Left cardiac atrium (tissue), 4 donors: ENCODE measurements at regions not wholly inside any gene's neighbourhood (a gene's known extent, or its start where the extent isn't known, plus 50 kb on each side); places are given as distances from the start of the nearest gene placed in this dataset.
A peak's percentile ranks its signal among the peaks of the same experiment; 100 is the strongest.

Experiments used
- ATAC-seq, 2 donors: fragments of 200-7000 bp; cut with Tn5 transposase; one replicate each; pipeline ENCODE4 v1.9.1; 2020; ENCODE audit warnings: mild to moderate bottlenecking in 2 of 2, moderate library complexity in 2 of 2
- DNase-seq: peaks from one replicate; pipeline ENCODE4 v3.0.0-alpha.2; 2020
- intact Hi-C, 2 donors: fragments of 100-400 bp; cut with DNase I; formaldehyde crosslinking; loops; one replicate each; pipeline versions ENCODE4 v1.14.1 to v1.15.1; 2022 to 2023
- donor health status: DM: no; HTN: yes; CAD: no.
- donor health status: DM: no; HTN: yes; CAD: no; lungs with severe emphysema.
- donor health status: DM: yes; HTN: yes; CAD: no.
- donor health status: Dilated cardiomyopathy.

DNA sequence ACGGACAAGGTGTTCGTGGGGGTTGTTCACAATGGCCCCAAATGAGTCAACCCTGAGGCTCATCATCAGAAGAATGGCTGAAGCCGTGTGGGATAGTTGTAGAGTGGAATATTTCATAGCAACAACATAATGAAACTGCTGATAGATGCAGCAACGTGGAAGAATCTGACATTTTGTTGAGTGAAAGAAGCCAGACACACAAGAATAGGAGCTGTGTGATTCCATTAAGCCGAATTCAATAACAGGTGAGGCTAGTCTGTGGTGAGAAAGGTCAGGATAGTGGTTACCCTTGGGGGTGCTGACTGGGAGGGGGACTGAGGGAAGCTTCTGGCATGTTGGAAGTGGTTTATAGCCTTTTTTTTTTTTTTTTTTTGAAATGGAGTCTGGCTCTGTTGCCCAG is 144.0 kb downstream of the SMAD6 start:
- no peak for ATAC-seq
- no peak for DNase-seq
- intact Hi-C loops = loop anchor here (5.0 to 10.0 kb wide), 2 partner anchors 139 to 141 kb away; partner anchors contain the start of gene SMAD6 (in 1 of the 2)

DNA sequence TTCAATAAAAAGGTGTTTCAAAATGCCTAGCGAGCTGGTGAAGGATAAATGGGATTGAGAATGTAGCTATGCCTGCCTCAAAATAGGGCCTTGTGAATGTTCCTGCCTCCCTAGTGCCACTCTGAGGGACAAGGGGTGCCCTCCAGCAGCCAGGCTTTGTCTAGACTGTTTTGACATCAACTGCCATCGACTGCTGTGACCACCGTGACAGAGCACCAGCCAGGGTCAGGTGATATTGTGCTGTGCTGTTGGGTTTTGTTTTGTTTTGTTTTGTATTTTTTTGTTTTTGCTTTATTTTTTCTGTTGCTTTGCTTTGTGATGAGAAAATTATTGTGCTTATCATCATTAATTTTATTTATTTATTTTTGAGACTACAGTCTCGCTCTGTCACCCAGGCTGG is 144.8 kb downstream of the SMAD6 start:
- no peak for ATAC-seq
- no peak for DNase-seq
- intact Hi-C loops = loop anchor here (5.0 to 10.0 kb wide), 2 partner anchors 140 to 142 kb away; partner anchors contain the start of gene SMAD6 (in 1 of the 2)

DNA sequence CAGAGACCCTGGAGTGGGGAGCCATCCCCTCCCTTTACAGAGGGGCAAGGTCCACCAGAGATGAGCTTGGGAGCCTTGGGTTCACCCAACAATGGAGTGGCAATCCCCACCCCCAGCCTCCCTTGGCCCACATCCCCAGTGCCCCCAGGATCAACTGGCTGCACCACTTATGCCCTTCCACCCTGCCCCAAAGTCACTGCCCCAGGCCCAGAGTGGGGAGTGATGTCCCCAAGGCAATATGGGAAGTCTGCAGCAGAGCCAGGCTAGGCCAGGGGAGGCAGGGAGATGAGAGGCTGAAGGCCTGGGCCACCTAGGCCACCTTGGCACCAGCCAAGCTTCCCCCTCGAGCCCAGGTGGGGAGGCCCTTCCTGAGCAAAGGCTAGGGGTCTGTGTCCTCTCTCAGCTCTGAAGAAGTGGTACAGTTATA is 145.5 kb downstream of the SMAD6 start:
- intact Hi-C loops = loop anchor here (5.0 to 10.0 kb wide), 2 partner anchors 140 to 143 kb away; partner anchors contain the start of gene SMAD6 (in 1 of the 2)
- no peak for ATAC-seq
- DNase-seq = no peak

DNA sequence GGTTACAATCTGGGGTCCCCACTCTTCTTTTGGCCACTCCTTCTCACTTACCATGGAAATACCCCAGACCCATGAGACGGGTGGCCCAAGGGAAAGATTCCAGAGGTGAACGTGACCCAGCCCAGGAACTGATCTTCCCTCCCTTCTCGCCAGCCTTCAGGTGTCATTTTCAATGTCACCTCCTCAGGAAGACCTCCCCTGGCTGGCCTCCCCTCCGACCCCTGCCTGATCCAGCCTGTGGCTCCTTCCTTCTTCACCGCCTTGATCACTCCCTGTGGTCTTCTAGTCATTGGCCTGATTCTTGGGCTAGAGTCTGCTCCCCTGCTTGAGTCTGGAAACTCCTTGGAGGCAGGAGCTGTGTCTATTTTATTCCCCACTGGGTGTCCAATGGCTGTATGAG is 146.1 kb downstream of the SMAD6 start:
- no peak for ATAC-seq
- intact Hi-C loops = loop anchor here (5.0 to 10.0 kb wide), 2 partner anchors 141 to 143 kb away; partner anchors contain the start of gene SMAD6 (in 1 of the 2)

DNA sequence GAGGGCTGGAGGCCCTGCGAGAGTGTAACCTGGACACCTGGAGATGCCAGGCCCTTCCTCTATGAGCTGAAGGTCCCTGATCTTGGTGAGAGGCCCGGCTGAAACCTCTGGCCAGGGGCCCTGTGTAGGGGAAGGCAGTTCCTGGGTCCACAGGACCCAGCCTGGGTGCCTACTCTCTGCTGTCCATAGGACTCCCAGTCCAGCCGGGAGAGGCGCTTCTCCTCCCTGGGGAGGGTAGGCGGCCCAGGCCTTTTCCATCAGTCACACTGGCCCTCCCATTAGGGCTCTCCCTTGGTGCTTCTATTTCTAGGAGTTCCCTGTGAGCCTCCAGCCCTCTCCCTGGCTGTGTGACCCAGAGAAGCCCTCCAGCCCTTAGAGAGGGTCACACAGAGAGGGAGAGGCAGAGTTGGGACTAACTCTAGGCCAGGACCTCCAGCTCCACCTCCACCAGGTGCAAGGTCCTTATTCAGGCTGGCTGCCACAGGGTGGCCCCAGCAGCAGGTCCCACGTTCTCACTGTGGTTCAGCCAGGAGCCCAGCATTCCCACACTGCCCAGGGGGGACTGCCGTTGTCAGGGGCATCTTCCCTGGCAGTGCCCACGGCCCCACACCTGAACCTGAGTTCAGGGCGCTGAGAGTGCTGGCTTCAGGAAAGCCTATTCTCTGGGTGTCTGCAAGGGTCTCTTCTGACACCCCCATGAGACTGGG is 146.8 kb downstream of the SMAD6 start:
- intact Hi-C loops = loop anchor here (5.0 to 10.0 kb wide), 2 partner anchors 142 to 144 kb away; partner anchors contain the start of gene SMAD6 (in 1 of the 2)
- ATAC-seq (no peak), DNase-seq (no peak)

More for the DNA sequence above, 146.1 kb downstream of the SMAD6 start:
- DNase-seq = no peak

DNA sequence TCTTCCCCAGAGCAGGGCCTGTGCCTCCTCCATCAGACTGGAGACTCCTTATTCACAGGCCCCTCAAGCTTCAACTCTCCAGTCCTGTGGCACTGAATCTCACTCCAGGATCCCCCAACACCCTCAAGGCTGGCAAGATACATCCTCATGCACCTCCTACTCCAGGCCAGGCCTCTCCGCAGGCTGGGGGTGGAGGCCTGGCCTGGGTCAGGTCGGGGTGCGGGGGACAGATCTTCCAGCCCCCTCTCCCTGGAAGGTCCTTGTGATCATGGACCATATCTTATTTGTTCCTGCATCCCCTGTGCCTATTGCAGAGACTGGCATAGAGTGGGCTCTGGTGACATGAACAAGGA is 147.3 kb downstream of the SMAD6 start:
- ATAC-seq (no peak), DNase-seq (no peak)
- intact Hi-C loops = loop anchor here (5.0 to 10.0 kb wide), 2 partner anchors 142 to 145 kb away; partner anchors contain the start of gene SMAD6 (in 1 of the 2)

DNA sequence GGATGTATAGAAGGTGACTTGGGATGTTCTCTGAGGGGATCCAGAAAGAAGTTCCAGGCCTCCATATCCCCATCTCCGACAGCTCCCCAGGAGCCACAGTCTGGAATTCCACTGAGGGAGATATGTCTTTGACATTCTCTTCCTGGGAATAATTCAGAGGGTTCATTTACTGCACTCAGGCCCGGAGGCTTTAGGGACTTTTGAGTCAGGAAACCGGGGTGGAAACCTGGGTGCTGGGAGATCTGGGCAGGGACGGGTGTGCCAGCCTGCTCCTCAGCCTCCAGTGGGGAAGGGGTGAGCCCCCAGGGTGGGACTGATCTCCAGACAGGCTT is 147.7 kb downstream of the SMAD6 start:
- intact Hi-C loops = loop anchor here (5.0 to 10.0 kb wide), 6 partner anchors 62 to 247 kb away; partner anchors contain the start of gene SMAD6 (in 1 of the 2)
- DNase-seq (no peak), ATAC-seq (no peak)

DNA sequence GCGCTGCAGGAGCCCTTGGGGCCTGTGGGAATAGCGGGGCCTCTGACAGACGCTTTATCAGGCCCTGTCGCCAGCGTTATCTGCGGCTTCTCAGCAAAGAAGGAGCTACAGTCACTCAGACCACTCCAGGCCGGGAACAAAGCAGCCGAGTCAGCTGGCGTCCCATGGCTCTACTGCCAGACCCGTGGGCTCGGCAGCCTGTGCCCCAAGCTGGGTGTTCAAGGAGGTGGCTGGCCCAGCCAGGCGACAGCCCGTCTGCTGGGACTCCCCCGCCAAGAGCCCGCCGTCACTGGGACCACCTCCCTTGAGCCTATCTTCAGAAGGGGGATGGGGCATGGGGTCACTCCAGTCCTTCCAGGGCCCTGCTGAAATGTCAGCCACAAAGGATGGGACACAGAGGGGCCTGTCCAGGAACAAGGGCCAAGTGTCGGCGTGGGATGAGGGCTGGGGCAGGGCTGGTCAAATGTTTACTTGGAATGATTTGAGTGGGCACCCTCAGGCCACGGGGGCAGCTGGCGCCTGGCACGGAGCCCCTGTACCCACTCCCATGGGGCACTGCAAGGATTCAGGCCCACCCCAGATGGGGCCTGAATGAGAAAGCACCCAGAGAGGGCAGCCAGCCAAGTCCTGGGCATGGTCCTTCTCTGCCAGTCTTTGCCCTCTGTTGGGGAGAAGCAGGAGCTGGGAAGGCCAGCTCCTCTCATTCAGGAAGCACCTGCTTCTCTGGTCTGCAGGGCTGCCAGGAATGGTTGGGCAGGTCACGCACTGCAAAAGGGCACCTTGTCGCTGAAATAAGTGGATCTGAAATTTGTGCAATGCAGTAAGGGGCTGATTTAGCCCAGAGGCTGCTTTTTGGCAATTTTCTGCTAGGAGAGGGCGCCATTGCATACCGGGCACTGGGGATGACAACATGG is 148.3 kb downstream of the SMAD6 start:
- peak; percentile 69 for DNase-seq
- ATAC-seq = peak; percentile 69 to 71
- intact Hi-C loops = loop anchor here (5.0 kb wide), 4 partner anchors 63 to 248 kb away; no protein-coding TSS in a partner anchor

DNA sequence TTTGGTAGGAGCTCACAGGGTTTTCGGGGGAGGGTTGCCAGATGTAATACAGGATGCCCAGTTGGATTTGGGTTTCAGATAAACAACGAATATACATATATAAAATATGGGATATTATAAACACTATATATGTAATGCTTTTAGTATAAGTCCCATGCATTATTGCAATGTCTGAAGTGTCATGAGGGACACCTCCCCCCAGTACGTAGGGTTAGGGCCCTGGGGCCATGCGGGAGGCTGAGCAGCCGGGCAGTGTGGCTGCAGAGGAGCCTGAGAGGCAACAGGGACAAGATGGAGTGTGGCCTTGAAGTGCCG is 148.9 kb downstream of the SMAD6 start:
- intact Hi-C loops = loop anchor here (5.0 kb wide), 4 partner anchors 64 to 249 kb away; no protein-coding TSS in a partner anchor
- DNase-seq (no peak), ATAC-seq (no peak)

DNA sequence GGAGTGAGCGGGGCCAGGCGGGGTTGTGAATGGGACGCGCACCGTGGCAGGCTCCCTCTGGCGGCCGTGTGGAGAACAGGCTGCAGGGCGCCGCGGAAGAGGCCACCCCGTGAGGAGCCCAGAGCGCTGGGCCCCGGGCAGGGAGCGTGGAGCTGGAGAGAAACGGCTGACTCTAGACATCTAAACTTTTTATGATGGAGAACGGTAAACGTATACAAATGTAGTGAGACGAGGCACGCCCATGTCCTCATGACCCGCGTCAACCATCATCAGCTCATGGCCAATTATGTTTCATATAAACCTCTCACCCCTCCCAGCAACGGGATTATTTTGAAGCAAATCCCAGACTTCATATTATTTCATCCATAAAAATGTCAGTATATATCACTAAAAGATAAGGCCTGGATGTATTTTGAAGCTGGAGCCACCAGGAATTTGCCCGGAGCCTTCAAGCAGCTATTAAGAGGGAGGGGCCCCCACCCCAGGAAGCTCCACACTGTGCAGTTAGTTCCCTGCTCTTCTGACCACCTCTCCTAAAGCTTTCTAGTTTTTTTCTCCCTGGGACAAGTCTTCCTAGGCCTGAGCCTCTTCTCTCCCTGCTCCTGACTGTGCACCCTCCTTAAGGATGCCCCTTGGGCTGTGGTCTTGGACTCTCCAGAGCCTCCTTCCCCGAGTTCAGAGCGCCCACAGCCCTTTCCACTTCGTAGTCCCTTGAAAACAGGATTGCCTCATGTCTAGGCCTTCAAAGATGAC is 149.5 kb downstream of the SMAD6 start:
- intact Hi-C loops = loop anchor here (1.0 to 5.0 kb wide), 6 partner anchors 64 to 249 kb away; no protein-coding TSS in a partner anchor
- DNase-seq (peak; percentile 90), ATAC-seq (peak; percentile 90 to 91)

DNA sequence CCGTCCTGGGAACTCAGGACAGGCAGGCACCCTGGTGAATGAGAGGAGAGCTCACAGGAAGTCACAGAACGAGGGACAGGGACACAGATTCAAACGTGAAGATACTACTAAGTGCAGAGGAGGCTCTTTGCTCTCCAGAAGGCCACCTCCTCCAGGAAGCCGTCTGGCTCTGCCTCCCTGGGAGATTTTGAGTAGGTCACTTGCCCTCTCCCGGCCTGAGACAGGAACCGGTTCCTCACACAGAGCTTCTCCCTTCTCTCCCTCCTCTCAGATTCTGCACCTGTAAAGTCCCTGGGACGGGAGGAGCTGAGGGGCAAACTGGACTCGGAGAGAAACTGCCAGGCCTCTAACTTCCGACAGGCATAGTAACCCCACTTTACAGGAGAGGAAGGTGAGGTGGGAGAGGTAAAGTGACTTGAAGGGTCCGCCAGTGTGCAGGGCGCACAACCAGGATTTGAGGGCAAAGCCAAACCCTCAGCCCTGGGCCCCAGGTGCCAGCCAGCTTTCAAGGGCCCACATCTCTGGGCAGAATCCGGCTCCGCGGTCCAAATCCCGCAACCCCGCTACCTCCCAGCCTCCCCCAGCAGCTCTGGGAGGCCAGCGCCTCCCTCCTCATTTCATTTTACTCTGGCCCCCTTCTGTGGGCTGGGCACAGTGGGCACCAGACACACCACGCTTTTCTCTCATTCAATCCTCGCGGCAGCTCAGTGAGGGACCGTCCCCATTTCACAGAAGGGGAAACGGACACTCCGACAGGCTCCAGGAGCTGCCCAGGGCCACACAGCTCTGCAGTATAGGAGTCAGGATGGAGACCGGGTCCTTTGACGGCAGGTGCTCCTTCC is 150.2 kb downstream of the SMAD6 start:
- DNase-seq (no peak), ATAC-seq (no peak)
- intact Hi-C loops = loop anchor here (1.0 to 5.0 kb wide), 6 partner anchors 65 to 250 kb away; no protein-coding TSS in a partner anchor

DNA sequence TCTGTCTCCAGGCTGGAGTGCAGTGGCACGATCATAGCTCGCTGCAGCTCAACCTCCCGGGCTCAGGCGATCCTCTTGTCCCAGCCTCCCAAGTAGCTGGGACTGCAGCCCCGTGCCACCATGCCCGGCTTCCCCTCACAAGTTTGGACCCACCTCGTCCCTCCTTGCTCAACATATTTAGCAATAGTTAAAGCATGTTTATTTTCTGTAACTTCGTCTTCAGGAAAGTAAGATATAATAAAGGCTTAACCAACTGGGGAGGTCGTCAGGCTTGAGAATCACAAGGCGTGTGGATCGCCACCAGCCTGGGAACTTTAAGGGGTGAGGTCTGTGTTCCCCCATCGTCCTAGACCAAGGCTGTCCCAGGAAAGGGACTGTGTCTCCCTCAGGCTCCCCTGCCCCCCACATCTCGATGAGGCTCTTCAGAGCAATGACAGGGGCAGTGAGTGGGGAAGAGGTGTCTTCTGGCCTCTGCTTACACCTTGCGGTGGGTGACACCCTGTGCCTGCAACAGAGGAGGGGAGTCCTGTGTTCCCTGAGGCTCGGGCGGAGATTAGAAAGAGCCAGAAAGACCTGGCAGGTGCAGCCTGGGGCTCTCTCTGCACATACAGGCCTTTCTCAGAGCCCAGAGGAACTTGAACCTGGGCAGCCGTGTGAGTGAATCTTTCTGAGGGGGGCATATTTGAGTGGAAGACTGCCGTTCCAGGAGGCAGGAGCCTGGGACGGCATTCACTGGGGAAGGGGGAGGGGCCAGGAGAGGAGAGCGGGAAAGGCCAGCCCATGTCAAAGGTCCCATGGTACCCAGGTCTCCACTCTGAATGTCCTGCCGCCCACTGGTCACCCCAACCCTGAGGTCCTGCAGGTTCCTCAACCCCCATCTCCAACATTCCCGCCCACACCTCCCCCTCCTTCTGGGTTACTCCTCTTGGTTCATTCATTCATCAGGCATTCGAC is 152.3 kb downstream of the SMAD6 start:
- intact Hi-C loops = loop anchor here (5.0 kb wide), 4 partner anchors 67 to 252 kb away; no protein-coding TSS in a partner anchor
- no peak for ATAC-seq
- DNase-seq = no peak

DNA sequence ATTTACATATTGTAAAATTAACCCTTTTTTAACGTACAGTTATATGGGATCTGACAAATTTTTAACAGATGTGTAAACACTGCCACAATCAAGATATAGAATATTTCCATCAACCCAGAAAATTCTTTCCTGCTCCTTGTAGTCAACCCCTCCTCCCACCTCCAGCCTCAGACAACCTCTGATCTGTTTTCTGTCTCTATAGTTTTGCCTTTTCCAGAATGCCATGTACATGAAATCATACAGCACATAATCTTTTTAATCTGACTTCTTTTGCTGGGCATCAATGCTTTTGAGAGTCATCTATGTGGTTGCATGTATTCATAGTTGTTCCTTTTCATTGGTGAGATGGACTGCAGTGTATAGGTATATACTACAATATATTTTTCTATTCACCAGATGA is 153.0 kb downstream of the SMAD6 start:
- intact Hi-C loops = no loop called here
- DNase-seq (no peak), ATAC-seq (no peak)

DNA sequence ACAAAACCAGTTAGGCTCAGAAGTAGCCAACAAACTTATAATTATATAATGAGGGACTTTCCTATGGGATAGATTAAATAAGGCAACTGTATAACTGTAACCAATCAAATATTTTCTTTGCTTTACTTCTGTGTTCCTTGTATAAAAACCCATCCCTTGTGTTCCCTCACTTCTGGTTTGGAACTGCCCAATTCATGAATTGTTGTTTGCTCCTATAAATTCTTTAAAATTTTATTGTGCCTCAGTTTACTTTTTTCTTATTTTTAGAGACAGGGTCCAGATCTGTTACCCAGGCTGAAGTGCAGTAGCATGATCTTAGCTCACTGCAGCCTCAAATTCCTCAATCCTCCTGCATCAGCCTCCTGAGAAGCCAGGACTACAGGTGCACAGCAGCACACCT is 155.7 kb downstream of the SMAD6 start:
- no peak for ATAC-seq
- intact Hi-C loops = no loop called here
- DNase-seq = no peak

DNA sequence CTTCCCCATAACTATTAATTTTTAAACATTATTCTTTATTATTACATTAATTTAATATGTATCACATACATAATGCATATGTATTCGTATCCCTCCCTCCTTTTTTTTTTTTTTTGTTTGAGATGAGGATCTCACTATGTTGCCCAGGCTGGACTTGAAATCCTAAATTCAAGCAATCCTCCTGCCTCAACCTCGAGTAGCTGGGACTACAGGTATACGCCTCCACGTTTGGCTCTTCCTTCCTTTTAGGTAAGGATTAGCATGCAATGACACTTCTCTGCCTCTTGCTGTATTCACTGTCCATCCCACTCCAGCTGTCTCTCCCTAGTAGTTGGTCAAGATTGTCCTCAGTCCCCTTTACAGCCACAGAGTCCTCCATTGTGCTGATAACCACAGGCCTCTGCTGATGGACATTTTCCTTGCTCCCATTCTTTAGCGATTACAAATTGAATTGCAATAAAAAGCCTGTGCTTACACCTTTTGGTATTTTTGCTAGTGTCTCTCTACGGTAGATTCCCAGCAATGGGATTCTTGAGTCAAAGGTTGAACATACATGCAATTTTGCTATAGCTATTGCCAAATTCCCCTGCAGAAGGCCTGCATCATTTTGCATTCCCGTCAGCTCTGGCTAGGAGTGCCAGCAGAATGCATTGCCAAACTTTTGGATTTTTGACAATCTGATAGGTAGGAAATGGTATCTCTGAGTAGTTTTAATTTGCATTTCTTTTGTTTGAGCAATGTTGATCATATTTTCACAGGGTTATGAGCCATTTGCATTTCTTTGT is 156.6 kb downstream of the SMAD6 start:
- intact Hi-C loops = no loop called here
- ATAC-seq = no peak
- DNase-seq = no peak

DNA sequence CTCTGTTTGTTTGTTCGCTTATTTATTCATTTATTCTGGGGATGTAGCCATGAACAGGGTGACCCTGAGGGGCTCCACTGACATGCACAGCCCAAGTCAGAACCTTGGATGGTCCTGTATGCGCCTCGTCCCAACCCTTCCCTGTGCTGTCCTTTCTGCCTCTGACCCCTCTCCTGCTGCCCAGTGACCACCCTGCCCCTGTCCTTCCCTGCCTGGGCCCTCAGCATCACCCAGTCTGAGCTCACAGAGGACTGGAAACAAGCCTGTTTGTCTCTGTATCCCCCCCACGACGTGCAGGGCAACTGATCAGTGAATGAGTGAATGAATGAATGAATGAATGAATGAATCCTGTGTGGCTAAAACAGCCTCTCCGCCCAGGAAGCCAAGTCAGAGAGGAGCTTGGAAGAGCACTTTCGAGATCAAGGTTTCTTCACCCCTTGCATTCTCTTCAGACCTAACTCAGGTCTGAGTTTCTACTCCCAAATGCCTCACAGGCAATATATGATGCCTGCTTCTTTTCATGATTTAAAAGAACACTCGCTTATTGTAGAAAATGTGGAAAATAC is 157.7 kb downstream of the SMAD6 start:
- no peak for DNase-seq
- ATAC-seq = no peak
- intact Hi-C loops = no loop called here
